NCI-H1436 (cell line): ENCODE measurements at regions not wholly inside any gene's neighbourhood (a gene's known extent, or its start where the extent isn't known, plus 50 kb on each side); places are given as distances from the start of the nearest gene placed in this dataset.
"Not testable (repeated sequence)": the region's sequence is repeated elsewhere in the genome, so short reads cannot be mapped to it uniquely, and the experiment has no call there.

ENCODE experiments used
- DNase-seq: peaks from one replicate; lab custom pipeline; 2025; lab: John Stamatoyannopoulos, UW

DNA sequence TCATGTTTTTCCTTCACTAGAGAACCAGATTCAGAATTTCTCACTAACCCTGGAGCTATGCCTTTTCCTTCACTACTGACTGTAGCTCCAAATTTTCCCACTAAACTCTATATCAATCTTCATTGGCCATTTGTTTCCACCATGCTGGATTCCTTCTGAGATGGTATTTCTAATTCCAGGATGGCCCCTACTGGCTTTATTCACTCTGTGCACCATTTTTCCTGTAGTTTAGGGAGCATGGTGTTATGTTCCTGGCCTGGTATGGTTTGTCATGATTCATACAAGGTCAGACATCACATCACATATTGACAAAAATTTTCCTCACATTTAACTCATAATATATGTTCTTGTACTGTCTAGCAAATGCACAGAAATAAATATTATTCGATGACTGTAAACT is 229.2 kb upstream of the TFPI start:
- no peak for DNase-seq

DNA sequence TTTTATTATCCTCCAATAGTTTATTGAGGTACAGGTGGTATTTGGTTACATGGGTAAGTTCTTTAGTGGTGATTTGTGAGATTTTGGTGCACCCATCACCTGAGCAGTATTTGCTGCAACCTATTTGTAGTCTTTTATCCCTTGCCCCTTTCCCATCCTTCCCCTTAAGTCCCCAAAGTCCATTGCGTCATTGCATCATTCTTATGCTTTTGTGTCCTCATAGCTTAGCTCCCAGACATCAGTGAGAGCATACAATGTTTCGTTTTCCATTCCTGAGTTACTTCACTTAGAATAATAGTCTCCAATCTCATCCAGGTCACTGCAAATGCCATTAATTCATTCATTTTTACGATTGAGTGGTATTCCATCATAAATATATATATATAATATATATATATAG is 229.9 kb upstream of the TFPI start:
- not testable (repeated sequence) for DNase-seq

DNA sequence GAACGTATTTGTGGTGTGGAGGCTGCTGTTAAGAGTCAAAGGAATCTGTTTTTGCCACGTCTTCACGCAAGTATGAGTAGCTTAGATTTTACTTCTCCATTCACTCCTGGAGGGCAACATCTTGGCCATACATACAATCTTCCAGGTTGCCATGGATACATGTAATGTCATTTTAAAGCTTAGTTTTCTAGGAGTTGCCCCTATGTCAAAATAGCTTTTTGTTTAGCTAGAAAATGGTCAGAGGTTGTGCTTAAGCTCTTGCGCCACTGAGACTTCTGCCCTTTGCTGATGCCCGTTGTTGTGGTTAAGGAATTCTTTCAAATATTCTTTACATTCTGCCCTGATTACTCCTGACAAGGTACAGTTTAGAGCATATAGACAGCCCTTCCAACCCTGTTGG is 245.4 kb upstream of the TFPI start:
- DNase-seq = no peak

DNA sequence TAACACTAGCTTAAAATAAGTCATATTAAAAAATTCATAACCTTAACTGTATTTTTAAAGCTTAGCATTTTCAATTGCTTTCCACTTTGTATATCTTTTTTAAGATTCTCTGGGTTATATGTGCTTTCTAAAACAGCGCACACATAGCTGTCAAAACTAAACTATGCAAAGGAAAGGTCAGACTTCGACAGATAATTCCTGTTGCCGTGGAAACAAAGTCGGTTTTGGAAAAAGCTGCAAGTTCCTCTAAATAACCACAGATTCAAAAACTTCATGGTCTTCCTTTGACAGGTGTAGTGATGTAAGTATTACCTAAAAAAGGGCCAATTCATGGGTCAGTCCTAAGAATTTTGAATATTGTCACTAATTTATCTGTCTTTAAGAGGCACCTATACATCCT is 249.6 kb upstream of the TFPI start:
- no peak for DNase-seq

DNA sequence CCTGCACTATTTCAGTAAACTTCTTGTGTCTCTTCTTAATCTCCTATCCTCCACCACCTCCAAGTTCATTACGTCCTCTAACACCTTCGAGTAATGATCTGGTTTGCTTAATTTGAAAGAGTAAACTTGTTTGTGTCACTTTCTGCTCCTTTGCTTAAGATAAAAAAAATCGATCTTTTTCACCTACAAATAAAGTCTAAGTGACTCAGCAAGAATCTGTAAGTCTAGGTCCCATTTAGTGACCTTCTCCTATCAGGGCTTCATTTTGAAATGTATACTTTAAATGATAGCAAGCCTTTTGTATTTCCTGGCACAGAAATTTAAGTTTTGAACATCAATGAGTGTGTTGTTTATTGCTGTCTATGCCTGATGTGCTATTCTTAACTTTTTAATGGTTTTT is 260.9 kb upstream of the TFPI start:
- DNase-seq = no peak

DNA sequence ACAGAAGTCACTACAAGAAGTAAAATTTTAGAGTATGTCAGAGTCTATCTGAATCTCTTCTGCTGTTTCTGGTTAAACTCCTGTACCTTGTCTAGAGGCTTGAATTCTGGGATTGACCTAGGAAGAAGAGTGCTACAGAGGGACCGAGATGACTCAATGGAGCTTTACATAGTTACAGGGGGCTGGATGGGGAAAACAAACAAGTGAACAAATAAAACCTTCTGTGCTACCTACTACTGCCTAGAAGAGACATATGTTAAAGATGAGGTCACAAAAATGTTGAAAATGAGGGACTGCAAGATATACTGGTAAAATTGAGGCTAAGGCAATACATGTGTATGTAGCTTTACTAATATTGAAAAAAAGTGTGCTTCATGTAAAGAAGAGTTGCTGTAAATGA is 265.4 kb upstream of the TFPI start:
- no peak for DNase-seq

DNA sequence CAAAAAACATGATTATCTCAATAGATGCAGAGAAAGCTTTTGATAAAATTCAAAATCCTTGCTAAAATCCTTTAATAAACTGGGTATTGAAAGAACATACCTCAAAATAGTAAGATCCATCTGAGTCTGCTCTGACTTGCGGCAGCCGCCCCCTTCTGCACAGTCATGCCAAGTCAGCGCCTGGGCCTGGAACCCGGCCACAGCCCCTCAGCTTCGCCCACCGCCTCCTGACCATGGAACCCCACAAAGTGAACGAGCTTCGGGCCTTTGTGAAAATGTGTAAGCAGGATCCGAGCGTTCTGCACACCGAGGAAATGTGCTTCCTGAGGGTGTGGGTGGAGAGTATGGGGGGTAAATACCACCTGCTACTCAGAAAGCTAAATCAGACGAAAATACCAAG is 270.9 kb upstream of the TFPI start:
- DNase-seq = no peak

DNA sequence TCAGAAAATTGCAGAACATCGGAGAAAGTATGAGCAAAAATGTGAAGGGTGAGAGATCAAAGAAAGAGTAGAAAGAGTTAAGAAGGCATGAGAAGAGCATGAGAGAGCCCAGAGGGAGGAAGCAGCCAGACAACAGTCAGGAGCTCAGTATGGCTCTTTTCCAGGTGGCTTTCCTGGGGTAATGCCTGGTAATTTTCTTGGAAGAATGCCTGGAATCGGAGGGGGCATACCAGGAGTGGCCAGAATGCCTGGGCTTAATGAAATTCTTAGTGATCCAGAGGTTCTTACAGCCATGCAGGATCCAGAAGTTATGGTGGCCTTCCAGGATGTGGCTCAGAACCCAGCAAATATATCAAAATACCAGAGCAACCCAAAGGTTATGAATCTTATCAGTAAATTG is 271.8 kb upstream of the TFPI start:
- DNase-seq = no peak

DNA sequence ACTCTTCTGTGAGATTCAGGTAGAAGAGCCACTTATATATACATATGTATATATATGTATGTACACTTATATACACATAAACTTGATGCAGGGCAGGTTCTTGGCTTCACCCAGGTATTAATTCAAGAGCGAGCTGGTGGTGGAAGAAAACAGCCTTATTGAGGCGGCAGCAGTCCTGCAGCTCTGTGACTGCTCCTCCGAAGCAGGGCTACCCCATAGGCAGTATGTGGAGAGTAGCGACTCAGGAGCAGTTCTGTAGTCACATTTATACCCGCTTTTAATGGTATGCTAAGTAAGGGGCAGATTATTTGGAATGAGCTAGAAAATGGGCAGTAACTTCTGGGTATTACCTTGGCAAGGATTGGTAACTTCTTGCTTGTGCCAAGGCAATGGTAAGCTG is 280.6 kb upstream of the TFPI start:
- DNase-seq = no peak

DNA sequence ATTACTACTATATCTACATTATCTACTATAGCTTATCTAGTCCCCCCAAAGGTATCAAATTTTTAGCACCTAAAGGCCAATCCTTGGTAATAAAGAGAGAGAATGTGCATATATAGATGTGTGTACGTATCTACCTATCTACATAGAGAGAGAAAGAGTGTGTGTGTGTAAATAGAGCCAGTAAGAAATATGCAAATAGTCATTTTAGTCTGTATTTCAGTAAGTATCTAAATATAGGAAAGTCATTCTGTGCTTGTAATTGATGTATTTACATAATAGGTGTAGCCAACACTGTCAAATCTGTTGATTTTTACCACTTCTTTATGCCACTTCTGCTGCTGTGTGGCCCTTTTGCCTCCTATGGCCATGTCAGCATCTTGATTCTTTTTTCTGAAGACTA is 284.5 kb upstream of the TFPI start:
- DNase-seq = no peak

DNA sequence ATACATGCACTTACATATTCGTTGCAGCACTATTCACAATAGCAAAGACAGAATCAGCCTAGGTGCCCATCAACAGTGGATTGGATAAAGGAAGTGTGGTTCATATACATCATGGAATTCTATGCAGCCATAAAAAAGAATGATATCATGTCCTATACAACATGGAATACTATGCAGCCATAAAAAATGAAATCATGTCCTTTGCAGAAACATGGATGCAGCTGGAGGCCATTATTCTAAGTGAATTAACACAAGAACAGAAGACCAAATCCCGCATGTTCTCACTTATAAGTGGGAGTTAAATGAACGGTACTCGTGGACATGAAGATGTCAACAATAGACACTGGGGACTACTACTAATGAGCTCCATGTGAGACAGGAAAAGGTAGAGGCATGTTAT is 288.1 kb upstream of the TFPI start:
- no peak for DNase-seq

DNA sequence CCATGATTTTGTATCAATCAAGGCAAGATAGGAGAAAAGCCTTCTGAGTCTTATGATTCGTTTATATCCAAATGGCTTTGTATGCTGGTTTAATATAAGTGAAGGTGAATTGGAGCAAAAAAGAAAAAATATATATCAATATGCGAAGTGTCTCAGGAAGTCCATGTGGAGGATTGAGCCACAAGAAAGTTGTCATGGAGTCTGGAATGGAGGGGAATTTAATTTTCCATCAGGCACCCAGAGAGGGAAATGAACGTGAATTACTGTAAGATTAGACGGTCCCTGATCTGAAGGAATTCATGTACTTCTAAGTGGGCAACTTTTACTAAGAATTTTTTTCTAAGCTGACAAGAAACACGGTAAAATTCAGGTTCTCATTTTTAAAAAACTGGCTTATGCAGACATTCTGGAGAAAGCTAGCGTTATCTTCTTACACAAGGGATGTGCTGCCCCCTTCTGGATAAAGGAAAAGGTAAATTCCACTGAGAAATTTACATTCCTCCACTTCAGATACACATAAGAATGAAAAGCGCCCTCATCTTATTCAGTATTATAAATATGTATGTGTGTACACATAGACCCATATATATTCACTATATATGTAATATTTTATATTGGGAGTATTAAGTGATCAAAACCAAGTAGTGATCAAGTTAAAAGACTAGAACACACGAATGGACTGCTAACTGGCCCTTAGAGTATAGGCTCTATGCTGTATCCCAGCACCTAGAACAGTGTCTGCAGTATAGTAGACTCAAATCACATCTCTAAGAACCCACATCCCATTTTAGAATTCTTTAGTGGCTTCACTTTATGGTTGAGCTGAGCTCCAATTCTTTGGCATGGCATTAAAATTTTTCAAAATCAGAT is 289.0 kb upstream of the TFPI start:
- peak; percentile 40 for DNase-seq

DNA sequence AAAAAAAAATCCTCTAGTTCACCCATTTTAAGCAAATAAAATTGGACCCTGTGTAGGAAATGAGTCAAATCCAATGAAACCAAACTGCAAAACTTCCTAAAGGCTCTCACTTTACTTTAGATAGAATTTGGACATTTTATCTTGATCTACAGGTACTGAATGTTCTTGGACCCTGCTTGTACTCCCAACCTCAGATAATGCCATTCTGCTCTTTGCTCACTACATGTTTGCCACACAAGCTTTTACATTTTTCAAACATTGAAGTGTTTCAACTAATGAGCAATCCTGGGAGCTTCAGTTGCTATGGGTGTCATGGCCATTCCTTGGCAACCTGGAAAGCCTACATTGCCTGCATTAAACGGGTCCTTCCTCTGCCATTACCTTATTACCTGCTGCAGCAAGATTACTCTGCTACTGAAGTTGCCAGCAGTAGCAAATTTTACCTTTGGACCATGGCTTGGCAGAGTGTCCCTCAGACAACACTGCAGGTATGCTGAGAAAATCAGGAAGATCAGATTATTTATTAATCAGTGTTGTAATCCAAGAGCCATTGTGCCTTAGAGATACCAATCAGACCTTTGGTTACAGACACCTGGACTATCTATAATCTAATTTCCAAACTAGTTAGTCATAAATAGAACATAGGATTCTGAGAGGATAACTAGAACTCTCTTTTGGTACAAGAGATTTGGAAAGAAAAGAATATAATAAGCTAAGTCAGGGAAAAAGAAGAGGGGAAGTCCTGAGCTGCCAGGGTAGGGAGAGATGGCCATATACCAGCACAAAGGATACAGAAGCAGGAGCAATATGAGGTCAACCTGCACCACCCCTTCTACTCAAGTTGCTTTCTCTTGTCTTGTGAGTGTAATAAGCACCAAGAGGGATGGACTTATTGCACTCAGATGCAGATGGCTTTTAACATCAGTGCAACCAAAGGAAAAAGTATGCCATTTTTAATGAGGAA is 293.3 kb upstream of the TFPI start:
- DNase-seq = no peak

DNA sequence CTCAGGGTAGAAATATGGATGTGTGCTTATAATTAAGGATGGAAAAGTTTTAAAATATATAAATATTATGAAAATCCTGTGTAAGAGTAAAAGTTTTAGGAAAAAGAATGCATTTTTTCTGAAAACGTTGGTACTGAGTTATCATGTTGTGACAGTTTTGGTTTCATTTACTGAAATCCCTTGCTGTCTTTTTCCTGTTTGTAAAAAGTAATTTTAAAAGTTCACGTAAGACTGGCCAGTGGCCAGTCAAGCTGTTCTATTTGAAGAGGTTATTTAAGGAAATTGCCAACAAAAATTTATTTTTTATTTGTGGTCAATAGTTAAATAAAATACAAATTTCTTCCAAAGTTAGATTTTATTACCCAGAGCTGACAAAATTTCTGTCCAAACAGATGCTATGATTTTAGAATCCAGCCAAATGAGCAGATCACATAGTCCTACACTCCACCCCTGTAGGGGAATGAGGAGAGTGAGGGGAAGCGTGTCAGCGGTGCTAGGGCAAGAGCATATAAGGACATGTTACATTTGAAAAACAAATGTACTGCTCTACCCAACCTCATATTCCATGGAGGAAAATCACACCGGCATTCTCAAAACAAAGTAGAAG is 297.8 kb upstream of the TFPI start:
- DNase-seq = no peak

DNA sequence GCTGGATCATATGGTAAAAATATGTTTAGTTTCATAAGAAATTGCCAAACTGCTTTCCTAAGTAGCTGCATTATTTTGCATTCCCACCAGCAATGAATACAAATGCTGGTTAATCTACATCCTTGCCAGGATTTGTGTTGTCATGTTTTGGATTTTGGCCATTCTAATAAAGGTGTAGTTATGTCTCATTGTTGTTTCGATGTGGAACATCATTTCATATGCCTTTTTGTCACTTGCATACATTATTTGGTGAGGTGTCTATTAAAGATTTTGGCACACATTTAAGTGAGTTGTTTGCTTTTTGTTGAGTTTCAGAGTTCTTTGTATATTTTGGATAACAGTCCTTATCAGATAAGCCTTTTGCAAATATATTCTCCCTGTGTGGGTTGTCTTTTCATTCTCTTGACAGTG is 299.2 kb upstream of the TFPI start:
- DNase-seq = no peak

DNA sequence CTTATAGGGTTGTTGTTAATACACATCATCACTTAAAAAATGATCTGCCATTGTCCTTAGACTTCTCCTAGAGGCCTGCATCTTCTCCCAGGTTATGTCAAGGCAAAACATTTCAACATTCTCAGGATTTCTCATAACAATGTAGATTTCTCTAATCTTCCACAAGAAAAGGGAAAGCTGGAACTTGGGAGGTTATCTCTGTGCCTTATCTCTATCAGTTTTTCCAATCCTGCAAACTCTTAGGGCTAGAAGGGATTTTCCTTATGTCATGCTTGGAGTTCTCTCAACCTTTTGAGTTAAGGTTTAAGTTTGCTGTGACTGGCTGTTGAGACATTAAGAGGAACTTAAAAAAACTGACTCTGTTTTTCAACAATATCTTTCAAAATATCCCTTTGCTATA is 300.6 kb upstream of the TFPI start:
- no peak for DNase-seq

DNA sequence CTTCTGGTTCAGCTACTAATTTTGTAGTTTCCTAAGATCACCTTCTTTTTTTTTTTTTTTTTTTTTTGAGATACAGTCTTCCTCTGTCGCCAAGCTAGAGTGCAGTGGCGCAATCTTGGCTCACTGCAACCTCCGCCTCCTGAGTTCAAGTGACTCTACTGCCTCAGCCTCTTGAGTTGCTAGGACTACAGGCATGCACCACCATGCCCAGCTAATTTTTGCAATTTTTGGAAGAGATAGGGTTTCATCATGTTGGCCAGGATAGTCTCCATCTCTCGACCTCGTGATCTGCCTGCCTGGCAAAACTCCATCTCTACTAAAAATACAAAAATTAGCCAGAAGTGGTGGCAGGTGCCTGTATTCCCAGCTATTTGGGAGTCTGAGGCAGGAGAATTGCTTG is 301.5 kb upstream of the TFPI start:
- no peak for DNase-seq

DNA sequence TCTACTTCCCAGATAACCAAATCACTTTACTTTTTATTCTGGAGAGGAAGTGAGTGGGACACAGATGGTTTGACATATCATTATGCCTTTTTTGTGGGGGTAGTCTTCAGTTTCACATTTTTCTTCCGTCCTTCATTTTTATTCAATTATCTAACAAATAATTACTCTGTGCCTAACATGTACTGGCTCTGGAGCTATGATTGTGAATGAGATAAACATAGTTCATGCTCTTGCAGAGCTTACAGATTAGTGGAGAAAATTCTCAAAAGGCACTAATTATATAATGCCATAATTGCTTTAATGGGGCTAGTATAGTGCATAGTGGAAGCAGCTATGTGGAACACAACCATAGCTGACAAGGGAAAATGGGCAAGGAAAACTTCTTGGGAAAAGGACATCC is 303.6 kb upstream of the TFPI start:
- DNase-seq = no peak

DNA sequence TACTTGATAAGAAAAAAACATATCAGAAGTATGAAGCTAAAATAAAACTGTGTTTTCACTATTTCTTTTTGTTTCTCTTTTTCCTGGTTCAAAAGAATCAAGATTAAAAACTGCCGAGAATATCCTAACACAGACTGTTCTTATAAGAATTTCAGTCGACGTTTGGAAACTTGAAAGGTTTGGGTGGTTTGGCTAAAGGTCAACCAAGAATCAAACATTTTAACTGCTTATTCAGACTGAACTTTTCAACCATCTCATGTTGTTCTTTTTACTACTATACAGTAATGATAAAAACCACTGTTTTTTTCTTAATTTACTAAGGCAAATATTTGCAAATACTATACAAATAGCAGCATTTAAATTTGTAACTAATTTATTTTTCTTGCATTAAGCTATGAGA is 308.5 kb upstream of the TFPI start:
- DNase-seq = no peak

DNA sequence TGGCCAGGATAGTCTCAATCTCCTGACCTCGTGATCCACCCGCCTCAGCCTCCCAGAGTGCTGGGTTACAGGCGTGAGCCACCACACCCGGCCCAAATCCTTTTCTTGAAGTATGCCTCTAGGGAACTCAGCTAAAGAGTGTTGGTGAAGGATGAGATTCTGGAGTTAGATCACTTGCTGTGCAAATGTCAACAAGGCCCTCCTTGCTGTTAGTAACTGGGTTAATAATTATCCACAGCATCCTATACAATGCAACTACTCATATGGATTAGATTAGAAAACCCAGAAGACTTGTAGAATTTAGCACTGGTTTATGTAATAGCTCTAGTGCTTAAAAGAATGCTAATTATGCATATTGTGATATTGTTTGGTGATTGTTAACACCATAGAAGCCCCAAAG is 310.8 kb upstream of the TFPI start:
- DNase-seq = no peak

DNA sequence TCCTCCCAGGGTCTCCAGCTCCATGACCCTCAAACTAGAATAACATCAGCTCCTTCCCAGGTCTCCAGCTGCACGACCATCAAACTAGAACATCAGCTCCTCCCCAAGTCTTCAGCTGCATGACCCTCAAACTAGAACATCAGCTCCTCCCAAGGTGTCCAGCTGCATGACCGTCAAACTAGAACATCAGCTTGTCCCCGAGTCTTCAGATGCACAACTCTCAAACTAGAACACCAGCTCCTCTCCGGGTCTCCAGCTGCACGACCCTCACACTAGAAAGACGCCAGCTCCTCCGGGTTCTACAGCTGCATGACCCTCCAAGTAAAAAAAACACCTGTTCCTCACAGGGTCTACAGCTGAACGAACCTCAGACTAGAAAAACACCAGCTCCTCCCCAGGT is 312.9 kb upstream of the TFPI start:
- DNase-seq = no peak

DNA sequence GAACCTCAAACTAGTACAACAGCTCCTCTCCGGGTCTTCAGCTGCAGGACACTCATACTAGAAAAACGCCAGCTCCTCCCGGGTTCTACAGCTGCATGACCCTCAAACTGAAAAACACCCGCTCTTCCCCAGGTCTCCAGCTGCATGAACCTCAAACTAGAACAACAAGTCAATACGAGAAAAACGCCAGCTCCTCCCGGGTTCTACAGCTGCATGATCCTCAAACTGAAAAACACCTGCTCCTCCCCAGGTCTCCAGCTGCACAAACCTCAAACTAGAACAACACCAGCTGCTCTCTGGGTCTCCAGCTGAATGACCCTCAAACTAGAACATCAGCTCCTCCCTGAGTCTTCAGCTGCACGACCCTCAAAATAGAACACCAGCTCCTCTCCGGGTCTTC is 315.0 kb upstream of the TFPI start:
- no peak for DNase-seq

DNA sequence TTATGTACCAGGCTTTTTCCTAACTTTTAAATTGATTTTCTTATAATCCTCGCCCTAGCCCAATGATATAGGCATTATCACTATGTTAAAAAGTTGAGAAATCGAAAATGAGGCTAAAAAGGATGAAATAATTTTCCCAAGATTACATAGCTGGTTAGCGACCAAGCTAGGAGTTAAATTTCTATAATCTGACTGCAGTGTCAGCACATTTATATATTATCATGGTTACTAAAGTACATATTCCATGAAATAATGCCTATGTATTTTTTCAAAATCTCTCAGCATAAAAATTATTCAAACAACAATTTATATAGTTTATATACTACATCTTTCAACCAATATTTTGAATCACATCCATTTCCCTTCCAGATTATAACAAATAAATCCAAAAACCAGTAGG is 317.3 kb upstream of the TFPI start:
- DNase-seq = no peak
